ENCODE measurements at regions not wholly inside any gene's neighbourhood (a gene's known extent, or its start where the extent isn't known, plus 50 kb on each side); places are given as distances from the start of the nearest gene placed in this dataset.

- no peak overlapping the region for H3K4me3 ChIP-seq (ENCODE audit: control insufficient read depth, low read depth, low read length)
- no peak for DNase-seq (ENCODE audit: low read depth)
- no peak for TF ChIP-seq CTCF (IDR thresholded peaks at IDR 0.05; ENCODE audit: control insufficient read depth, insufficient read depth, low read depth, low read length, missing control alignments)
Measured at GRCh38 chr5:120320626-120321025, 143.5 kb upstream of the PRR16 start.

- TF ChIP-seq CTCF (IDR thresholded peaks at IDR 0.05; ENCODE audit: control insufficient read depth, insufficient read depth, low read depth, low read length, missing control alignments), result no peak
- no peak overlapping the region for H3K4me3 ChIP-seq (ENCODE audit: control insufficient read depth, low read depth, low read length)
- no peak for DNase-seq (ENCODE audit: low read depth)
Measured at GRCh38 chr5:120326651-120327050, 137.4 kb upstream of the PRR16 start.

GRCh38 chr5:120327180-120327579 is 136.9 kb upstream of the PRR16 start:
- no peak for DNase-seq (ENCODE audit: low read depth)
- H3K4me3 ChIP-seq (ENCODE audit: control insufficient read depth, low read depth, low read length), result no peak overlapping the region
- TF ChIP-seq CTCF (IDR thresholded peaks at IDR 0.05; ENCODE audit: control insufficient read depth, insufficient read depth, low read depth, low read length, missing control alignments), result peak; percentile 19

- H3K4me3 ChIP-seq (ENCODE audit: control insufficient read depth, low read depth, low read length), result no peak overlapping the region
- no peak for TF ChIP-seq CTCF (IDR thresholded peaks at IDR 0.05; ENCODE audit: control insufficient read depth, insufficient read depth, low read depth, low read length, missing control alignments)
- DNase-seq (ENCODE audit: low read depth), result no peak
Measured at GRCh38 chr5:120329095-120329494, 135.0 kb upstream of the PRR16 start.

GRCh38 chr5:120330558-120330957 is 133.5 kb upstream of the PRR16 start:
- TF ChIP-seq CTCF (IDR thresholded peaks at IDR 0.05; ENCODE audit: control insufficient read depth, insufficient read depth, low read depth, low read length, missing control alignments), result no peak
- no peak overlapping the region for H3K4me3 ChIP-seq (ENCODE audit: control insufficient read depth, low read depth, low read length)
- DNase-seq (ENCODE audit: low read depth), result no peak

GRCh38 chr5:120344181-120344580 is 119.9 kb upstream of the PRR16 start:
- H3K4me3 ChIP-seq (ENCODE audit: control insufficient read depth, low read depth, low read length), result no peak overlapping the region
- DNase-seq (ENCODE audit: low read depth), result no peak

More at GRCh38 chr5:120344181-120344580, 119.9 kb upstream of the PRR16 start:
- no peak for TF ChIP-seq CTCF (IDR thresholded peaks at IDR 0.05; ENCODE audit: control insufficient read depth, insufficient read depth, low read depth, low read length, missing control alignments)

All from AG09309 (cell line).